ENCODE measurements at regions not wholly inside any gene's neighbourhood (a gene's known extent, or its start where the extent isn't known, plus 50 kb on each side); places are given as distances from the start of the nearest gene placed in this dataset.

DNA sequence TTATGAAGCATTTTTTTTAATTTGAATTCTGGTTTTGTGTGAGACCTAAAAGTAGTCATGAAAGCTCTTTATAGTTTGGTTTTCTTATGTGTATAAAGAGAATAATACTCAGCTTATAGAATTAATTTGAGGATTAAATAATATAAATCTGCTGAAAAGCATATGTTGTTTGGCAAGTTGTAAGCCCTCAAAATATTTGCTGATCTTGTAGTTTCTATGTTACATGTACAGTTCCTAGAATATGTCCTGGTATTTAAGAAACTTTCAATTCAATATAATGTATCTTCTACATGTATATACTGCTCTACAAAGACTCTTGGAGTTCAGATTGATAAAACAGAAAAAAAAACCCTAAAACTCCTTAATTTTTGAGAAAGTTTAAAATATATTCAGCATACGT lies 605.5 kb upstream of the FAM98A start:
- H3K4me1 Mint-ChIP-seq = no peaks in the 10 kb centered on the region
- no peak overlapping the region for H3K4me3 Mint-ChIP-seq
- no peak overlapping the region for H3K27ac Mint-ChIP-seq
- H3K9me3 Mint-ChIP-seq = peaks cover 22% of the 10 kb centered on the region
- no peak for TF ChIP-seq CTCF (IDR thresholded peaks at IDR 0.05; ENCODE audit: unreplicated experiment in 3 of 3)
- H3K36me3 Mint-ChIP-seq (ENCODE audit: low read depth) = no peaks in the 10 kb centered on the region
- H3K27me3 Mint-ChIP-seq (ENCODE audit: low read depth) = no peaks in the 10 kb centered on the region

GRCh38 chr2:34201099-34201498 lies 602.0 kb upstream of the FAM98A start:
- Mint-ChIP-seq H3K4me3 (no peak overlapping the region), H3K36me3 (ENCODE audit: low read depth) (no peaks in the 10 kb centered on the region), H3K4me1 (no peaks in the 10 kb centered on the region), H3K27ac (no peak overlapping the region), H3K9me3 (peaks cover 7% of the 10 kb centered on the region), H3K27me3 (ENCODE audit: low read depth) (no peaks in the 10 kb centered on the region)
- TF ChIP-seq CTCF (IDR thresholded peaks at IDR 0.05; ENCODE audit: unreplicated experiment in 3 of 3) = no peak

DNA sequence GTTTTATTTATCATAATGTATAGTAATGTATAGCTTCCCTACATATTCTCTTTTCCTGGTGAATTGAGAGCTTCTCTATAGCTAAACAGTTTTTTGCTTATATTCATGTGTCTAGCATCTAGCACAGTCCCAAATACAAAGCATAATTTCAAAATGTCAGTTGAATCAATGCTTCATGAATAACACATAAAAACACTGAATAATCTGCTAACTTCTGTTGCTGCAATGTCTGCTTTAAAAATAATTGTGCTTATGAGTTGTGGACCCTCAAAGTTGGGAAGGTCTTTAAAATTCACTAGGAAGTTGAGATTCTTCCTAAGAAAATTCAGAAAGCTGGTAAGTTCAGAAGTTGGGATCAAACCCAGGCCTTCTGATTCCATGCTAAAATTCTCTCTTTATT lies 600.9 kb upstream of the FAM98A start:
- Mint-ChIP-seq H3K4me1 (no peaks in the 10 kb centered on the region), H3K4me3 (no peak overlapping the region), H3K36me3 (ENCODE audit: low read depth) (no peaks in the 10 kb centered on the region), H3K27ac (no peak overlapping the region), H3K9me3 (peaks cover 4% of the 10 kb centered on the region), H3K27me3 (ENCODE audit: low read depth) (no peaks in the 10 kb centered on the region)
- TF ChIP-seq CTCF (IDR thresholded peaks at IDR 0.05; ENCODE audit: unreplicated experiment in 3 of 3) = no peak

GRCh38 chr2:34193164-34193563 lies 594.1 kb upstream of the FAM98A start:
- Mint-ChIP-seq H3K36me3 (ENCODE audit: low read depth) (no peaks in the 10 kb centered on the region), H3K4me3 (no peak overlapping the region), H3K4me1 (no peaks in the 10 kb centered on the region), H3K27me3 (ENCODE audit: low read depth) (no peaks in the 10 kb centered on the region), H3K9me3 (peaks cover 5% of the 10 kb centered on the region), H3K27ac (no peak overlapping the region)
- no peak for TF ChIP-seq CTCF (IDR thresholded peaks at IDR 0.05; ENCODE audit: unreplicated experiment in 3 of 3)

DNA sequence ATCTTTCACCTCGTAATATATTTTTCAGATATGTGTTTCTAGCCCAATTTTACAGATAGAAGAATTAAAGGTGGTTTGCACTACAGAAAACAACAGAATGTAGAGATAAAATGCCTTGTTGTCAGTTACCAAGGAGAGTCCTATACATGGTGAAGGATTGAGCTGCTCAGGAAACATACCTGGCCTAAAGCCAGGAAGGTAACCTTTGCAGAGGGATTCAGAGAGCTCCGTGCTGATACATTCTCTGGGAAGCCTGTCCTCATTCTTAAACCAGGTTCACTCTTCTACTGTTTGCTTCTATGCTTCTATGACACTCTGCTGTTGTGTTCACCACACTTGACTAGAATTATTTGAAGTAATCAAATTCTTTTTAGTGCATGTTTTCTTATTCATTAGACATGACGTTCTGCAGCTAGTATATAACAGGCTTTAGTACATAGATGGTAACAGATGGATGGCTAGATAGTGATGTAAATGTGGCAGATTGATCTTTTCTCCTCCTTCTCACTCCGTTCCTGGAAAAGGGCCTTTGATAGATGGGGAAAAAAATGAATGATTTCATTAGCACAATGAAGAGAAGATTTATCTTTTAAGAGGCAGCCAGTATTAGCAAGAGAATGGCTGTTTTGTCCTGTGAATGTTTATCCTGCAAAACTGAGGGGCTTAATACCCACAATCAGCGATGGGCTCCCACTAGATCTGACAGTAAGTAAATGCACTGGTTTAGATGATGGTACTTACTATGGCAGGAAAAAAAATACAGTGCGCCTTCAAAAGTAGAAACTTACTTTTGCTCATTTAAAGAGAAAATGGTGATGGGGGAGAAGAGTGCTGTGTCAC lies 589.6 kb upstream of the FAM98A start:
- no peak overlapping the region for H3K4me3 Mint-ChIP-seq
- H3K36me3 Mint-ChIP-seq (ENCODE audit: low read depth) = no peaks in the 10 kb centered on the region
- TF ChIP-seq CTCF (IDR thresholded peaks at IDR 0.05; ENCODE audit: unreplicated experiment in 3 of 3) = no peak
- peaks cover 12% of the 10 kb centered on the region for H3K9me3 Mint-ChIP-seq
- H3K4me1 Mint-ChIP-seq = no peaks in the 10 kb centered on the region
- H3K27me3 Mint-ChIP-seq (ENCODE audit: low read depth) = no peaks in the 10 kb centered on the region
- H3K27ac Mint-ChIP-seq = no peak overlapping the region

DNA sequence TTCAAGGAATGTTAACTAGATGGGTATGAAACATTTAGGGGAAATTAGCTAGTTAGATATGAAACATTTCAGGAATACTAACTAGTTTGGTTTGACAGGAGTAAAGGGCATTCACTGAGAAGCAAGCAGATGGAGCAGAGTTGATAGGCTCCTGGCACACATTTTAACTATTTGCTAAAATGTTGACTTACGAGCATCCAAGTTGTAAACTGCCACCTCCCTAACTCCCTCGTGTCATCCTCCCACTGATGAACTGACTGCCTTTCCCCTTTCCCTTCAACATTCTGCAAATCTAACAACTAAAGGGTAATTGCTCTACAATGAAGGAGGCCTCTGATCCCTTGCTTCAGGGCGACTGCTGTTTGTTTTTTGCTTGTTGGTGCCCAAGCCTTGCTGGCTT lies 580.4 kb upstream of the FAM98A start:
- Mint-ChIP-seq H3K4me1 (no peaks in the 10 kb centered on the region), H3K36me3 (ENCODE audit: low read depth) (no peaks in the 10 kb centered on the region), H3K27me3 (ENCODE audit: low read depth) (no peaks in the 10 kb centered on the region), H3K27ac (peak overlapping the region in 1 of 3 experiments; percentile 39), H3K9me3 (peaks cover 13% of the 10 kb centered on the region), H3K4me3 (no peak overlapping the region)
- no peak for TF ChIP-seq CTCF (IDR thresholded peaks at IDR 0.05; ENCODE audit: unreplicated experiment in 3 of 3)

All from nephron (organoid).